ENCODE measurements at regions not wholly inside any gene's neighbourhood (a gene's known extent, or its start where the extent isn't known, plus 50 kb on each side); places are given as distances from the start of the nearest gene placed in this dataset.

DNA sequence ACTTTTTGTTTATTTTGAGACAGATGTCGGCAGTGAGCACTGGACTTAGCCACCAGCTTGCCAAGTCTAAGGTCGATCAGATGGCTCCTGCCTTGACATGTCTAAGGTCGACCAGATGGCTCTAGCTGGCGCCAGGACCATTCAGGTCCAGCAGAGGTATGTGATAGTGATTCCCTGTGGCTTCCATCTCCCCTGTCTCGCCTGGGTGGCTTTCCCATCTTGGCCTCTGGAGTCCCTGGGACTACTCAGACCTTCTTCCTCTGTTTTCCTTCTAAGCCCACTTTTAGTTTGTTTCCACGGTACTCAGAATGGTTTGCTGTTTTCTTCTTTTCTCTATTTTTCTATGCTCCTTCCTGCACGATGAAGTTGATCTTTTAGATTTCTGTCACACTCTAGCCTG lies 1435.7 kb downstream of the UQCRFS1 start:
- no peak for TF ChIP-seq EZH2 (IDR thresholded peaks at IDR 0.05; ENCODE audit: borderline replicate concordance, low read depth, low read length, severe bottlenecking)
- no peak for TF ChIP-seq POLR2AphosphoS5 (IDR thresholded peaks at IDR 0.05; ENCODE audit: insufficient read depth, low read depth, low read length)
- TF ChIP-seq, protein P1, sequence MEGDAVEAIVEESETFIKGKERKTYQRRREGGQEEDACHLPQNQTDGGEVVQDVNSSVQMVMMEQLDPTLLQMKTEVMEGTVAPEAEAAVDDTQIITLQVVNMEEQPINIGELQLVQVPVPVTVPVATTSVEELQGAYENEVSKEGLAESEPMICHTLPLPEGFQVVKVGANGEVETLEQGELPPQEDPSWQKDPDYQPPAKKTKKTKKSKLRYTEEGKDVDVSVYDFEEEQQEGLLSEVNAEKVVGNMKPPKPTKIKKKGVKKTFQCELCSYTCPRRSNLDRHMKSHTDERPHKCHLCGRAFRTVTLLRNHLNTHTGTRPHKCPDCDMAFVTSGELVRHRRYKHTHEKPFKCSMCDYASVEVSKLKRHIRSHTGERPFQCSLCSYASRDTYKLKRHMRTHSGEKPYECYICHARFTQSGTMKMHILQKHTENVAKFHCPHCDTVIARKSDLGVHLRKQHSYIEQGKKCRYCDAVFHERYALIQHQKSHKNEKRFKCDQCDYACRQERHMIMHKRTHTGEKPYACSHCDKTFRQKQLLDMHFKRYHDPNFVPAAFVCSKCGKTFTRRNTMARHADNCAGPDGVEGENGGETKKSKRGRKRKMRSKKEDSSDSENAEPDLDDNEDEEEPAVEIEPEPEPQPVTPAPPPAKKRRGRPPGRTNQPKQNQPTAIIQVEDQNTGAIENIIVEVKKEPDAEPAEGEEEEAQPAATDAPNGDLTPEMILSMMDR (IDR thresholded peaks at IDR 0.05; ENCODE audit: extremely low read depth in 1 of 2, insufficient read depth in 1 of 2, low read depth in 1 of 2, low read length in 2 of 2), result no peak
- TF ChIP-seq POLR2A (IDR thresholded peaks at IDR 0.05; ENCODE audit: low read depth, low read length), result no peak
- TF ChIP-seq MYC (IDR thresholded peaks at IDR 0.05; ENCODE audit: low read depth, low read length), result no peak

All from endothelial cell of umbilical vein (primary cell).